ENCODE measurements at regions not wholly inside any gene's neighbourhood (a gene's known extent, or its start where the extent isn't known, plus 50 kb on each side); places are given as distances from the start of the nearest gene placed in this dataset.

- no peak for TF ChIP-seq POLR2AphosphoS5 (IDR thresholded peaks at IDR 0.05; ENCODE audit: insufficient read depth, low read depth, low read length)
- TF ChIP-seq POLR2A (IDR thresholded peaks at IDR 0.05; ENCODE audit: low read depth, low read length) = no peak
- no peak for TF ChIP-seq CTCF (IDR thresholded peaks at IDR 0.05; ENCODE audit: extremely low read depth in 1 of 2, insufficient read depth in 1 of 2, low read depth in 1 of 2, low read length in 2 of 2)
- no peak for TF ChIP-seq GATA2 (IDR thresholded peaks at IDR 0.05; ENCODE audit: insufficient read depth, insufficient read length, low read depth, low read length)
These were observed 439.0 kb upstream of the STXBP6 start for GRCh38 chr14:25488961-25489360.
